WTC11 (cell line): ENCODE measurements at regions not wholly inside any gene's neighbourhood (a gene's known extent, or its start where the extent isn't known, plus 50 kb on each side); places are given as distances from the start of the nearest gene placed in this dataset.

Experiments used
- ATF1 ChIP-seq: sonication (generic); formaldehyde crosslinking; IDR thresholded peaks from 2 replicates; pipeline ENCODE4 v1.8.1; 2023; ENCODE audit warnings: mild to moderate bottlenecking, moderate library complexity, missing genetic modification reagents
- FOXJ3 ChIP-seq: sonication (generic); formaldehyde crosslinking; IDR thresholded peaks from 2 replicates; pipeline ENCODE4 v1.9.0; 2021; ENCODE audit warnings: missing genetic modification reagents, mild to moderate bottlenecking, borderline replicate concordance
- FOXP1 ChIP-seq: sonication (generic); formaldehyde crosslinking; IDR thresholded peaks from 2 replicates; pipeline ENCODE4 v1.8.0; 2022; ENCODE audit warnings: missing genetic modification reagents, mild to moderate bottlenecking, moderate library complexity, borderline replicate concordance
- KAT7 ChIP-seq: sonication (generic); formaldehyde crosslinking; IDR thresholded peaks from 2 replicates; pipeline ENCODE4 v1.8.1; 2023; ENCODE audit warnings: missing genetic modification reagents, mild to moderate bottlenecking, borderline replicate concordance
- SP1 ChIP-seq: sonication (generic); formaldehyde crosslinking; conservative IDR thresholded peaks from 2 replicates; pipeline ENCODE4 v1.8.1; 2022; ENCODE audit warnings: missing genetic modification reagents
- TP53 ChIP-seq: sonication (generic); formaldehyde crosslinking; IDR thresholded peaks from 2 replicates; pipeline ENCODE4 v1.8.1; 2023; ENCODE audit warnings: mild to moderate bottlenecking, missing genetic modification reagents
- ZNF121 ChIP-seq: sonication (generic); formaldehyde crosslinking; IDR thresholded peaks from 2 replicates; pipeline ENCODE4 v1.8.0; 2023; ENCODE audit warnings: missing genetic modification reagents
- TF ChIP-seq, protein P1 (sequence below): sonication (generic); formaldehyde crosslinking; IDR thresholded peaks from 2 replicates; pipeline ENCODE4 v1.8.1; 2023; ENCODE audit warnings: mild to moderate bottlenecking, missing genetic modification reagents, moderate library complexity
- TF ChIP-seq, protein P2 (sequence below): fragments of 200-600 bp; IDR thresholded peaks from 2 replicates; pipeline ENCODE4 v1.8.0; 2022; ENCODE audit warnings: antibody characterized with exemption
- TF ChIP-seq, protein P3 (sequence below): sonication (generic); formaldehyde crosslinking; IDR thresholded peaks from 2 replicates; pipeline ENCODE4 v1.8.0; 2022; ENCODE audit warnings: mild to moderate bottlenecking, missing genetic modification reagents
- TF ChIP-seq, protein P4 (sequence below): sonication (generic); formaldehyde crosslinking; IDR thresholded peaks from 2 replicates; pipeline ENCODE4 v1.8.0; 2022; ENCODE audit warnings: mild to moderate bottlenecking, missing genetic modification reagents
- TF ChIP-seq, protein P5 (sequence below): sonication (generic); formaldehyde crosslinking; IDR thresholded peaks from 2 replicates; pipeline ENCODE4 v1.8.0; 2023; ENCODE audit warnings: missing genetic modification reagents, mild to moderate bottlenecking, borderline replicate concordance
- TF ChIP-seq, protein P6 (sequence below): sonication (generic); formaldehyde crosslinking; IDR thresholded peaks from 2 replicates; pipeline ENCODE4 v1.8.1; 2023; ENCODE audit warnings: mild to moderate bottlenecking, missing genetic modification reagents, borderline replicate concordance

DNA sequence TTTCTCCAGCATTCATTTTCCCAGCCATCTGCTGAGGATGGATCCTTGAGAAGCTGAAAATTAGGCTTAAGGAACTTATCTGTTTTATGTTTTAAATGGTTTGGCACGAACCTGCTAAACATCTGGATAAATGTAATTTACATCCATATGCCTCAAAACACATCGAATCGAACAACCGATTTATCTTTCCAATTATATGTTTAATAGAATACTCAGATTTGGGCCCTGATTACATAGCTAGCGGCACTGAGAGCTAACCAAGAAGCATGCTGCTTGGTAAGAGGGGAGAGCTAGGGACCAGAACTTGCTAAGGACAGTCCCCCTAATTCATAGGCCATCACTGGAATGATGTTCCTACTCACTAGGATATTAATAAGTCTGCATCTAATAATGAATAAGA, 144.4 kb downstream of the BUB3 start:
- TF ChIP-seq ATF1 (CRISPR knock-in tag) (no peak), ZNF121 (CRISPR knock-in tag) (no peak), SP1 (no peak), KAT7 (no peak), FOXP1 (CRISPR knock-in tag) (no peak), FOXJ3 (CRISPR knock-in tag) (no peak), TP53 (CRISPR knock-in tag) (no peak)
- TF ChIP-seq, protein P1, sequence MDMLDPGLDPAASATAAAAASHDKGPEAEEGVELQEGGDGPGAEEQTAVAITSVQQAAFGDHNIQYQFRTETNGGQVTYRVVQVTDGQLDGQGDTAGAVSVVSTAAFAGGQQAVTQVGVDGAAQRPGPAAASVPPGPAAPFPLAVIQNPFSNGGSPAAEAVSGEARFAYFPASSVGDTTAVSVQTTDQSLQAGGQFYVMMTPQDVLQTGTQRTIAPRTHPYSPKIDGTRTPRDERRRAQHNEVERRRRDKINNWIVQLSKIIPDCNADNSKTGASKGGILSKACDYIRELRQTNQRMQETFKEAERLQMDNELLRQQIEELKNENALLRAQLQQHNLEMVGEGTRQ (CRISPR knock-in tag) = no peak
- TF ChIP-seq, protein P2, sequence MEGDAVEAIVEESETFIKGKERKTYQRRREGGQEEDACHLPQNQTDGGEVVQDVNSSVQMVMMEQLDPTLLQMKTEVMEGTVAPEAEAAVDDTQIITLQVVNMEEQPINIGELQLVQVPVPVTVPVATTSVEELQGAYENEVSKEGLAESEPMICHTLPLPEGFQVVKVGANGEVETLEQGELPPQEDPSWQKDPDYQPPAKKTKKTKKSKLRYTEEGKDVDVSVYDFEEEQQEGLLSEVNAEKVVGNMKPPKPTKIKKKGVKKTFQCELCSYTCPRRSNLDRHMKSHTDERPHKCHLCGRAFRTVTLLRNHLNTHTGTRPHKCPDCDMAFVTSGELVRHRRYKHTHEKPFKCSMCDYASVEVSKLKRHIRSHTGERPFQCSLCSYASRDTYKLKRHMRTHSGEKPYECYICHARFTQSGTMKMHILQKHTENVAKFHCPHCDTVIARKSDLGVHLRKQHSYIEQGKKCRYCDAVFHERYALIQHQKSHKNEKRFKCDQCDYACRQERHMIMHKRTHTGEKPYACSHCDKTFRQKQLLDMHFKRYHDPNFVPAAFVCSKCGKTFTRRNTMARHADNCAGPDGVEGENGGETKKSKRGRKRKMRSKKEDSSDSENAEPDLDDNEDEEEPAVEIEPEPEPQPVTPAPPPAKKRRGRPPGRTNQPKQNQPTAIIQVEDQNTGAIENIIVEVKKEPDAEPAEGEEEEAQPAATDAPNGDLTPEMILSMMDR = no peak
- TF ChIP-seq, protein P3, sequence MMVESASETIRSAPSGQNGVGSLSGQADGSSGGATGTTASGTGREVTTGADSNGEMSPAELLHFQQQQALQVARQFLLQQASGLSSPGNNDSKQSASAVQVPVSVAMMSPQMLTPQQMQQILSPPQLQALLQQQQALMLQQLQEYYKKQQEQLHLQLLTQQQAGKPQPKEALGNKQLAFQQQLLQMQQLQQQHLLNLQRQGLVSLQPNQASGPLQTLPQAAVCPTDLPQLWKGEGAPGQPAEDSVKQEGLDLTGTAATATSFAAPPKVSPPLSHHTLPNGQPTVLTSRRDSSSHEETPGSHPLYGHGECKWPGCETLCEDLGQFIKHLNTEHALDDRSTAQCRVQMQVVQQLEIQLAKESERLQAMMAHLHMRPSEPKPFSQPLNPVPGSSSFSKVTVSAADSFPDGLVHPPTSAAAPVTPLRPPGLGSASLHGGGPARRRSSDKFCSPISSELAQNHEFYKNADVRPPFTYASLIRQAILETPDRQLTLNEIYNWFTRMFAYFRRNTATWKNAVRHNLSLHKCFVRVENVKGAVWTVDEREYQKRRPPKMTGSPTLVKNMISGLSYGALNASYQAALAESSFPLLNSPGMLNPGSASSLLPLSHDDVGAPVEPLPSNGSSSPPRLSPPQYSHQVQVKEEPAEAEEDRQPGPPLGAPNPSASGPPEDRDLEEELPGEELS (CRISPR knock-in tag) = no peak
- TF ChIP-seq, protein P4, sequence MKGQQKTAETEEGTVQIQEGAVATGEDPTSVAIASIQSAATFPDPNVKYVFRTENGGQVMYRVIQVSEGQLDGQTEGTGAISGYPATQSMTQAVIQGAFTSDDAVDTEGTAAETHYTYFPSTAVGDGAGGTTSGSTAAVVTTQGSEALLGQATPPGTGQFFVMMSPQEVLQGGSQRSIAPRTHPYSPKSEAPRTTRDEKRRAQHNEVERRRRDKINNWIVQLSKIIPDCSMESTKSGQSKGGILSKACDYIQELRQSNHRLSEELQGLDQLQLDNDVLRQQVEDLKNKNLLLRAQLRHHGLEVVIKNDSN = no peak
- TF ChIP-seq, protein P5, sequence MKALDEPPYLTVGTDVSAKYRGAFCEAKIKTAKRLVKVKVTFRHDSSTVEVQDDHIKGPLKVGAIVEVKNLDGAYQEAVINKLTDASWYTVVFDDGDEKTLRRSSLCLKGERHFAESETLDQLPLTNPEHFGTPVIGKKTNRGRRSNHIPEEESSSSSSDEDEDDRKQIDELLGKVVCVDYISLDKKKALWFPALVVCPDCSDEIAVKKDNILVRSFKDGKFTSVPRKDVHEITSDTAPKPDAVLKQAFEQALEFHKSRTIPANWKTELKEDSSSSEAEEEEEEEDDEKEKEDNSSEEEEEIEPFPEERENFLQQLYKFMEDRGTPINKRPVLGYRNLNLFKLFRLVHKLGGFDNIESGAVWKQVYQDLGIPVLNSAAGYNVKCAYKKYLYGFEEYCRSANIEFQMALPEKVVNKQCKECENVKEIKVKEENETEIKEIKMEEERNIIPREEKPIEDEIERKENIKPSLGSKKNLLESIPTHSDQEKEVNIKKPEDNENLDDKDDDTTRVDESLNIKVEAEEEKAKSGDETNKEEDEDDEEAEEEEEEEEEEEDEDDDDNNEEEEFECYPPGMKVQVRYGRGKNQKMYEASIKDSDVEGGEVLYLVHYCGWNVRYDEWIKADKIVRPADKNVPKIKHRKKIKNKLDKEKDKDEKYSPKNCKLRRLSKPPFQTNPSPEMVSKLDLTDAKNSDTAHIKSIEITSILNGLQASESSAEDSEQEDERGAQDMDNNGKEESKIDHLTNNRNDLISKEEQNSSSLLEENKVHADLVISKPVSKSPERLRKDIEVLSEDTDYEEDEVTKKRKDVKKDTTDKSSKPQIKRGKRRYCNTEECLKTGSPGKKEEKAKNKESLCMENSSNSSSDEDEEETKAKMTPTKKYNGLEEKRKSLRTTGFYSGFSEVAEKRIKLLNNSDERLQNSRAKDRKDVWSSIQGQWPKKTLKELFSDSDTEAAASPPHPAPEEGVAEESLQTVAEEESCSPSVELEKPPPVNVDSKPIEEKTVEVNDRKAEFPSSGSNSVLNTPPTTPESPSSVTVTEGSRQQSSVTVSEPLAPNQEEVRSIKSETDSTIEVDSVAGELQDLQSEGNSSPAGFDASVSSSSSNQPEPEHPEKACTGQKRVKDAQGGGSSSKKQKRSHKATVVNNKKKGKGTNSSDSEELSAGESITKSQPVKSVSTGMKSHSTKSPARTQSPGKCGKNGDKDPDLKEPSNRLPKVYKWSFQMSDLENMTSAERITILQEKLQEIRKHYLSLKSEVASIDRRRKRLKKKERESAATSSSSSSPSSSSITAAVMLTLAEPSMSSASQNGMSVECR (CRISPR knock-in tag) = no peak
- TF ChIP-seq, protein P6, sequence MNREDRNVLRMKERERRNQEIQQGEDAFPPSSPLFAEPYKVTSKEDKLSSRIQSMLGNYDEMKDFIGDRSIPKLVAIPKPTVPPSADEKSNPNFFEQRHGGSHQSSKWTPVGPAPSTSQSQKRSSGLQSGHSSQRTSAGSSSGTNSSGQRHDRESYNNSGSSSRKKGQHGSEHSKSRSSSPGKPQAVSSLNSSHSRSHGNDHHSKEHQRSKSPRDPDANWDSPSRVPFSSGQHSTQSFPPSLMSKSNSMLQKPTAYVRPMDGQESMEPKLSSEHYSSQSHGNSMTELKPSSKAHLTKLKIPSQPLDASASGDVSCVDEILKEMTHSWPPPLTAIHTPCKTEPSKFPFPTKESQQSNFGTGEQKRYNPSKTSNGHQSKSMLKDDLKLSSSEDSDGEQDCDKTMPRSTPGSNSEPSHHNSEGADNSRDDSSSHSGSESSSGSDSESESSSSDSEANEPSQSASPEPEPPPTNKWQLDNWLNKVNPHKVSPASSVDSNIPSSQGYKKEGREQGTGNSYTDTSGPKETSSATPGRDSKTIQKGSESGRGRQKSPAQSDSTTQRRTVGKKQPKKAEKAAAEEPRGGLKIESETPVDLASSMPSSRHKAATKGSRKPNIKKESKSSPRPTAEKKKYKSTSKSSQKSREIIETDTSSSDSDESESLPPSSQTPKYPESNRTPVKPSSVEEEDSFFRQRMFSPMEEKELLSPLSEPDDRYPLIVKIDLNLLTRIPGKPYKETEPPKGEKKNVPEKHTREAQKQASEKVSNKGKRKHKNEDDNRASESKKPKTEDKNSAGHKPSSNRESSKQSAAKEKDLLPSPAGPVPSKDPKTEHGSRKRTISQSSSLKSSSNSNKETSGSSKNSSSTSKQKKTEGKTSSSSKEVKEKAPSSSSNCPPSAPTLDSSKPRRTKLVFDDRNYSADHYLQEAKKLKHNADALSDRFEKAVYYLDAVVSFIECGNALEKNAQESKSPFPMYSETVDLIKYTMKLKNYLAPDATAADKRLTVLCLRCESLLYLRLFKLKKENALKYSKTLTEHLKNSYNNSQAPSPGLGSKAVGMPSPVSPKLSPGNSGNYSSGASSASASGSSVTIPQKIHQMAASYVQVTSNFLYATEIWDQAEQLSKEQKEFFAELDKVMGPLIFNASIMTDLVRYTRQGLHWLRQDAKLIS = no peak
